Esophagus (tissue), 2 donors: ENCODE measurements at regions not wholly inside any gene's neighbourhood (a gene's known extent, or its start where the extent isn't known, plus 50 kb on each side); places are given as distances from the start of the nearest gene placed in this dataset.

Experiments
- H3K27ac ChIP-seq, 2 donors: one replicate each; pipeline ENCODE4 v1.5.1; 2013; ENCODE audit warnings: low read depth in 2 of 2, mild to moderate bottlenecking in 2 of 2, inconsistent platforms in 1 of 2, low read length in 1 of 2, moderate library complexity in 1 of 2
- H3K27me3 ChIP-seq, 2 donors: one replicate each; pipeline ENCODE4 v1.6.1; 2013; ENCODE audit warnings: low read length in 2 of 2, control low read depth in 1 of 2, mild to moderate bottlenecking in 1 of 2; ENCODE audit not compliant: insufficient read depth in 2 of 2, control insufficient read depth in 1 of 2
- H3K36me3 ChIP-seq, 2 donors: one replicate each; pipeline ENCODE4 v1.6.1; 2013; ENCODE audit warnings: low read length in 1 of 2; ENCODE audit not compliant: control insufficient read depth in 2 of 2, insufficient read depth in 2 of 2
- H3K4me1 ChIP-seq, 2 donors: one replicate each; pipeline ENCODE4 v1.6.1; 2013; ENCODE audit warnings: low read length in 1 of 2; ENCODE audit not compliant: control insufficient read depth in 2 of 2, insufficient read depth in 2 of 2
- H3K4me3 ChIP-seq, 2 donors: one replicate each; pipeline ENCODE4 v1.5.1; 2013; ENCODE audit warnings: low read length in 2 of 2, mild to moderate bottlenecking in 2 of 2, low read depth in 1 of 2, moderate library complexity in 1 of 2
- H3K9me3 ChIP-seq, 2 donors: one replicate each; pipeline ENCODE4 v1.6.1; 2013; ENCODE audit warnings: mild to moderate bottlenecking in 2 of 2, low read depth in 1 of 2, low read length in 1 of 2, moderate library complexity in 1 of 2; ENCODE audit not compliant: control insufficient read depth in 2 of 2, insufficient read depth in 1 of 2
- WGBS, 2 donors: extraction: QIAGEN DNeasy Blood & Tissue Kit; methylation state at CpG; one replicate each; pipeline ENCODE4 v1.1.7; 2013; 5-methylcytosine and 5-hydroxymethylcytosine counted together
- donor health status: healthy with polysubstance abuse.
- donor health status: Bipolar disorder and iron deficiency.

DNA sequence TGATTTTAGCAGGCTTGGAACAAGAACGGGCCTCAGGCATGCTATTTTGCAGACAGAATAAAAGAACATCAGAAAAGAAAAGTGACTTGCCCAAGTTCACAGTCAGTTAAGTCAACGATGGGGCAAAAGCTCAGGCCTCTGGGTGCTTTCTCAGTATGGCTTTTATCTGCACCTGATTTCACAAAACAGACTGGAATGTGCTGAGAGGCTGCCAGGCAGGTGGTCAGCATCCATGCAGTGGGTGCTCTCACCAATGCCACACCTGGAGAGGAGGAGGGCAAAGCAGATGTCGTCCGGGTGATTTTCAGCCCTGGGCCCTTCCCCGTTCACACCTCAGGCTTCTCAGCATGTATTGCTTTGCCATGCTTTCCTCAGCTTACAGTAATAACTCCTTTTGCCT, 854.6 kb downstream of the RNF144A start:
- H3K27me3 ChIP-seq, result no peaks in the 10 kb centered on the region
- no peaks in the 10 kb centered on the region for H3K4me1 ChIP-seq
- no peak overlapping the region for H3K27ac ChIP-seq
- WGBS, 2 donors, result 62 to 86% methylated on average over 5 of the region's 5 CpGs
- no peak overlapping the region for H3K4me3 ChIP-seq
- H3K36me3 ChIP-seq, result no peaks in the 10 kb centered on the region
- no peaks in the 10 kb centered on the region for H3K9me3 ChIP-seq

DNA sequence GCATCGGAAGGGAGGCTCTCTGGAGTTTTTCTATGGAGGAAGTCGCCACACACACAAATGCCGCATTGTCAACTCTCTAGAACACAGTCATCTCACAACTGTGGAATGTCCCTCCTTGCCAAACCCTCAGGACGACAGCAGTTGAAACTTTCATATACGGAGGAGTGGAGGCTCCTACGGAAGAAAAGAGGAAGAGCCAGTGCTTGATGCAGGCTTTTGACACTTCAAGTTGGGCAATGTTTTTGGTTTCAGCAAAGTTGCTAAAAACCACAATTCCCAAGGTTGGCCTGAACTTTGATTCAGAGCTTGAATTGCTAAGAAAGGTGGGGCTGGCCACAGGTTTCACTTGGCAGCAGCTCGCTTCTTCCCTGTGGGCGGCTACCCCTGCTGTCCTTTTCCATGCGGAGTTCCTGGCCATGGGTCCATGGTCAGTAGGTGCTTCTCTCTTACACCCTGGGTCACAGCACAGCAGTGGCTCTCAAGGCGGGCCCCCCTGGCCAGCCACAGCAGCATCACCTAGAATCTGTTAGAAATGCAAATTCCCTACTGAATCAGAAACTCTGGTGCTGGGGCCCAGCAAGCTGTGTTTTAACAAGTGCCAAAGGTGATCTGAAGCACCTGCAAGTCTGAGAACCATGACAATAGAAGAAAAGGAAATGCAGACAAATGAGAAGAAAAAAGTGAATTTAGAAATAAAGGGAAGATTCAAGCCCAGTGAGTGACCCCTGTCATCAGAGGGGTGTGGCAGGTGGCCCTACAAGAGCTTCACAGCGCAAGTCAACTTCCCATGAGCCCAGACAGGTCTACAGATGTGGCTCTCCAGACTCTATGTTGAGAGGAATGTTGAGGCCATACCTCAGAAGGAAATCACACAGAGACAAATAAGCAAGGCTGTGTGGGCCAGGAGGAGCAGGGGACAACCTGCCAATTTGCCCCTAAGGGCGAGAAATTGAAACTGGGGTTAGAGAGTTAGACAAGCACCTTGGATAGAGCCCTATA, 856.4 kb downstream of the RNF144A start:
- Histone ChIP-seq H3K4me3 (no peak overlapping the region), H3K36me3 (no peaks in the 10 kb centered on the region), H3K27me3 (no peaks in the 10 kb centered on the region), H3K4me1 (no peaks in the 10 kb centered on the region), H3K9me3 (no peaks in the 10 kb centered on the region), H3K27ac (no peak overlapping the region)
- WGBS, 2 donors, result 50 to 56% methylated on average over 12 of the region's 12 CpGs

DNA sequence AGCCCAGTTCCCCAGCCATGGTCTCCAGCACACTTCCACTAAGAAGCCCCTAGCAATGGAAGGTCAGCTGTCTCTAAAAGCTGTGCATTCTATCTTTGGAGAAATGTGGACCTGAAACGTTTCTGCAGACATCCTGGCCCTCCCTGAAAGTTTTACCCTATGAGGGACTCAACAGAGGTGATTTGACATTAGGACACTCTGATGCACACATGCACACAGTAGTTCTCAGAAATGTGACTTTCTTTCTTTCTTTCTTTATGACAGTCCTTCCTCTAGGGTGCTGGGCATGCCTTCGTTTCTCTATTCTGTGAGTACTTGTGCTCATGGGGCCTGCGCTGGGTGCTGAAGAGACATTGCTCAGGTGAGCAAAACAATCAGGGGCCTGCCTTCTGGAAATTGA, 857.3 kb downstream of the RNF144A start:
- H3K27ac ChIP-seq, result no peak overlapping the region
- no peaks in the 10 kb centered on the region for H3K27me3 ChIP-seq
- H3K4me1 ChIP-seq, result no peaks in the 10 kb centered on the region
- WGBS, 2 donors, result 77 to 83% methylated on average over 3 of the region's 3 CpGs
- H3K36me3 ChIP-seq, result no peaks in the 10 kb centered on the region
- H3K4me3 ChIP-seq, result no peak overlapping the region
- H3K9me3 ChIP-seq, result no peaks in the 10 kb centered on the region

DNA sequence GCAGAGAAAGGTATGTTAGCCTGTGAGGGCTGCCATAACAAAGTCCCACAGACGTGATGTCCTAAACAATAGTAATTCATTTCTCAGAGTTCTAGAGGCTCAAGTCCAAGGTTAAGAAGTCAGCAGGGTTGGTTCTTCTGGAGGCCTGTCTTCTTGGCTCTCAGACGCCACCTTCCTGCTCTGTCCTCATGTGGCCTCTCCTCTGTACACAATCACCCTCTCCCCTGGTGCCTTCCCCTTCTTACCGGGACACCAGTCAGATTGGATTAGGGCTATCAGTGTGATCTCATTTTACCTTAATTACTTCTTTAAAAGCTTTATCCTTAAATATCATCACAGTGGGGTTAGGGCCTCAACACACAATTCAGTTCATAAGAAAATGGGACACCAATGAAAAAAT, 860.5 kb downstream of the RNF144A start:
- 75 to 90% methylated on average over 3 of the region's 3 CpGs for WGBS, 2 donors
- no peak overlapping the region for H3K4me3 ChIP-seq
- H3K27ac ChIP-seq, result no peak overlapping the region
- H3K36me3 ChIP-seq, result no peaks in the 10 kb centered on the region
- no peaks in the 10 kb centered on the region for H3K9me3 ChIP-seq
- H3K4me1 ChIP-seq, result no peaks in the 10 kb centered on the region
- no peaks in the 10 kb centered on the region for H3K27me3 ChIP-seq

DNA sequence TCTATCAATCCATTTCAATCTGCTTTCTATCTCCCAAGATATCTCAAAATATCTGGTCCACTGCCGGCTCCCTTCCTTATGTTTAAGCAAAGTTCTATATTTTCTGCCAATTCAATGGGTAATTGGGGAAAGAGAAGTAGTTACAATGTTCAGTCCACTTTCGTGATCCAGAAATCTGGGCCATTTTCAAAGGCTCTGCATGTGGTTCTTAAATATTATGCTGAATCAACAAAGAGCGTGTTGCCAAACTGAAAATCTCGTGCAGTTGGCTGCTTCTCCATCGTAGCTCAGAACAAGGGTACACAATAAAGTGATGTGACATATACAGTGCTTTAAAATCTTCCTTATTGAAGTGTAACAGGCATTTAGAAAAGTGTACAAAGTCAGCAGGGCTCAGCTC, 863.1 kb downstream of the RNF144A start:
- Histone ChIP-seq H3K4me3 (no peak overlapping the region), H3K9me3 (no peaks in the 10 kb centered on the region), H3K36me3 (no peaks in the 10 kb centered on the region), H3K27me3 (no peaks in the 10 kb centered on the region), H3K4me1 (no peaks in the 10 kb centered on the region), H3K27ac (no peak overlapping the region)
- 69 to 77% methylated on average over 5 of the region's 5 CpGs for WGBS, 2 donors

DNA sequence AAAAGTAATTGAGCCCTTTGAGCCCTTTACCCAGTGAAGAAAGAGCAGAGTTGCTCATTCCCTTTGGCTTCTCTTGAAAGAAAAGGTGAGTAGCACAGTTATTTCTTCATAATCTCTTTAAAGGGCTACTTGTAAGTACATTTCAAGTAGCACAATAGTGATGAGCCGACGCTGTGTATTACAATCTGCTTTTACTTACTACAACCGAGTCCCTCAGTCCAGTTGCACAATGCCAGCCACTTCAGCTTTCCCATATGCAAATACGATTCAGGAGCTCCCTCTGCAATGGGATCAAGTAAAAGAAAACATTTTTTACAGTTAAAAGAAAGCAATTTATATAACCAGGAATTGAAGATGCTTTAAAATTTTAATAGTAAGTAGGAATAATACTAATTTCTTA, 868.5 kb downstream of the RNF144A start:
- Histone ChIP-seq H3K27ac (no peak overlapping the region), H3K4me3 (no peak overlapping the region), H3K27me3 (no peaks in the 10 kb centered on the region), H3K36me3 (no peaks in the 10 kb centered on the region), H3K4me1 (no peaks in the 10 kb centered on the region), H3K9me3 (no peaks in the 10 kb centered on the region)
- WGBS, 2 donors, result 69 to 93% methylated on average over 4 of the region's 4 CpGs

DNA sequence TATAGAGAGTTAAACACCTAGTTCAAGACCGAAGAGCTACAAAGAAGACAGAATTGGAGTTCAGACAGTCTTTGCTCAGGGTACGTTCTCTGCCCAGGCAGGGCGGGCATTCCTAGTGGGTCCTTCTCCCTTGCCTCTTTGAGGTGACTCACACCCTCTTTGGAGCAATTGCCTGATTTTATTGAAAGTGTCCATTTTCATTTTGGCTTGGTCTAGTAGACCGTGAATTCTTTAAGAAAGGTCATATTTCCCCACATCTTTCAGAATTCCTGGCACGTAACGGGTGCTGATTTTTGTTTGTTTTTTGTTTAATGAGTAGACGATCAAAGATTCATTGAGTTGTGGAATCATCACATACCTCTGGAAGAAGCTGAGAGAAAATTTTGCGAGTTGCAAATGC, 871.5 kb downstream of the RNF144A start:
- Histone ChIP-seq H3K4me3 (no peak overlapping the region), H3K27me3 (no peaks in the 10 kb centered on the region), H3K27ac (no peak overlapping the region), H3K4me1 (peaks cover 0 to 4% of the 10 kb centered on the region in 2 donors), H3K9me3 (no peaks in the 10 kb centered on the region), H3K36me3 (no peaks in the 10 kb centered on the region)
- 87 to 92% methylated on average over 8 of the region's 8 CpGs for WGBS, 2 donors

DNA sequence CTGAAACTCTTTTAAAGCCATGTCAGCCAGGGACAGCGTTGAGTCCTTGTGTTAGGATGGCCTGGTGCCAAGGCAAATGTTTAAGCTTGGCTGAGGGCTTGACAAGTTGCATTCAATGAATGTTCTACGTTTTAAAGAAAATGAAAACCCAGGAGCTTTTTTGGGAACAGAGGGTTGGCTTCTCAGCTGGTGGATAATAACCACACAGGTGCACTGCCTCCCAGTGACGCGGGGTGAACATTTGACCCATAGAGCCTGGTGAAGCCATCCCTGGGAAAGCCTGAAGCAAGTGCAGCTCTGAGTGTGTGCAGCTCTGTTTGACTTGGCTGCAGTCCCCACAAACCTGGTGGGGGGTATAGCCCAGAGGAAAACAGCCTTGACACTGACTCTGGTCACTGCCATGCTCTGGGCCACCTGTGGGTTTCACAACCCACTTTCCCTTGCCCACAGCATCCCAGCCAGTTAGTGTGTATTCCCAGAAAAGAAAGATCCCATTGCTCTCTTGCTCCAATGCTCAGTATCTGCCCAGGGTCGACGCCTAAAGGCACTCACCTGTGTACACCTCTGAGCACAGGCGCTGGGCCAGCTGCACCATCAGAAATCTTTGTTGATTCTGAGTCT, 874.9 kb downstream of the RNF144A start:
- Histone ChIP-seq H3K27ac (no peak overlapping the region), H3K36me3 (no peaks in the 10 kb centered on the region), H3K4me3 (no peak overlapping the region), H3K27me3 (no peaks in the 10 kb centered on the region), H3K4me1 (peaks cover 0 to 4% of the 10 kb centered on the region in 2 donors), H3K9me3 (no peaks in the 10 kb centered on the region)
- WGBS, 2 donors, result 35 to 38% methylated on average over 7 of the region's 7 CpGs

DNA sequence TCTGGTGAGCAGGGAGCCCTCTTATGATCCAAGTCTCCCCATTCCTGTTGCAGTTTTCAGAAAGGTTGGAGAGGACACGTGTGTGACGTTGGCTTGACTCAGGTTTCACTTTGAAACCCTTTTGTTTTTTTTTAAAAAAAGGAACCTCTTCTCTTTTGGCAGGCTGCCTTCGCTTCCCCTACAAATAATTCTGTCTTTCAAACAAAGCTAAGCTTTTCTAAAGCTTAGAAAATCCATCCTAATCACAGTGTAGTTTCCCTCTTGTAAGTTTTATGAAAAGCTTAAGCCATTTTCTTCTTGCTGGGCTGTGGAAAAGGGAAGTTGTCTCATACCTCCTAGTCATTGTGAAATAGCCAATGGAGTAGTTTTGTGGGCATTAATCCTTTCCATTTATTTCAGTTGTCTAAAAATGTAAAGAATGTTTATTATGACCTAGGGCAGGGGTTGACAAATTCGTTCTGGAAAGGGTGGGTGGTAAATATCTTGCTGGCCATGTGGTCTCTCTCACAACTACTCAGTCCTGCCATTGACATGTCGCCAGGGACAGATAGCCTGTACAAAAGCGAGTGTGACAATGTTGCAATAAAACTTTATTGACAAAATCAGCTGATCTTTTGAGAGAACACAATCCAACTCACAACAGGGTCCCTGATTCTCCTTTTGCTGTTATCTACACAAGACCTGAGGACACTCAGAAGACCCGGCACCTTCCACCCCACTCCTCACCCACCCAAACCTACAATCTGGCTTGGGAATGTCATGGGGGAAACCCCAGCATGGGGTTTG, 878.8 kb downstream of the RNF144A start:
- Histone ChIP-seq H3K36me3 (no peaks in the 10 kb centered on the region), H3K9me3 (peaks cover 0 to under 1% of the 10 kb centered on the region in 2 donors), H3K27ac (no peak overlapping the region), H3K27me3 (peaks cover 0 to under 1% of the 10 kb centered on the region in 2 donors), H3K4me3 (no peak overlapping the region), H3K4me1 (peaks cover 0 to 4% of the 10 kb centered on the region in 2 donors)
- 31 to 49% methylated on average over 7 of the region's 7 CpGs for WGBS, 2 donors
